ENCODE measurements at regions not wholly inside any gene's neighbourhood (a gene's known extent, or its start where the extent isn't known, plus 50 kb on each side); places are given as distances from the start of the nearest gene placed in this dataset.

DNA sequence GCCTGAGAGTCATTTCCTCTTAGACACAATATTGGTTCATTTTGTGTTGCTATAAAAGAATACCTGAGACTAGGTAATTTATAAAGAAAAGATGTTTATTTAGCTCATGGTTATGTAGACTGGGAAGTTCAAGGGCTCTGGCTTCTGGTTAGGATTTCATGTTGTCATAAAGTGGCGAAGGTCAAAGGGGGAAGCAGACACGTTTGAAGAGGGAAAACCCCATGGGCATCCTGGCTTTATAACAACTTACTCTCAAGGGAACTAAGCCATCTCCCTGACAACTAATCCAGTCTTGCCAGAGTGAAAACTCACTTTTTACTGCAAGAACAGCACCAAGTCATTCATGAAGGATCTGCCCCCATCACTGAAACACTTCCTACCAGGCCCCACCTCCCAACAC is 89.7 kb upstream of the RNF152 start:
- TF ChIP-seq, protein P1, sequence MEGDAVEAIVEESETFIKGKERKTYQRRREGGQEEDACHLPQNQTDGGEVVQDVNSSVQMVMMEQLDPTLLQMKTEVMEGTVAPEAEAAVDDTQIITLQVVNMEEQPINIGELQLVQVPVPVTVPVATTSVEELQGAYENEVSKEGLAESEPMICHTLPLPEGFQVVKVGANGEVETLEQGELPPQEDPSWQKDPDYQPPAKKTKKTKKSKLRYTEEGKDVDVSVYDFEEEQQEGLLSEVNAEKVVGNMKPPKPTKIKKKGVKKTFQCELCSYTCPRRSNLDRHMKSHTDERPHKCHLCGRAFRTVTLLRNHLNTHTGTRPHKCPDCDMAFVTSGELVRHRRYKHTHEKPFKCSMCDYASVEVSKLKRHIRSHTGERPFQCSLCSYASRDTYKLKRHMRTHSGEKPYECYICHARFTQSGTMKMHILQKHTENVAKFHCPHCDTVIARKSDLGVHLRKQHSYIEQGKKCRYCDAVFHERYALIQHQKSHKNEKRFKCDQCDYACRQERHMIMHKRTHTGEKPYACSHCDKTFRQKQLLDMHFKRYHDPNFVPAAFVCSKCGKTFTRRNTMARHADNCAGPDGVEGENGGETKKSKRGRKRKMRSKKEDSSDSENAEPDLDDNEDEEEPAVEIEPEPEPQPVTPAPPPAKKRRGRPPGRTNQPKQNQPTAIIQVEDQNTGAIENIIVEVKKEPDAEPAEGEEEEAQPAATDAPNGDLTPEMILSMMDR (IDR thresholded peaks at IDR 0.05) = no peak
- TF ChIP-seq POLR2A (IDR thresholded peaks at IDR 0.05) = no peak
